Testis (tissue), 2 donors: ENCODE measurements at regions not wholly inside any gene's neighbourhood (a gene's known extent, or its start where the extent isn't known, plus 50 kb on each side); places are given as distances from the start of the nearest gene placed in this dataset.

Source experiments
- POLR2A ChIP-seq: fragments of 450-650 bp; IDR thresholded peaks from one replicate; pipeline ENCODE4 v1.6.1; 2017; ENCODE audit warnings: antibody characterized with exemption, mild to moderate bottlenecking, moderate library complexity
- TF ChIP-seq, protein P1 (sequence below), 3 experiments: fragments of 450-650 bp in 2 of 3; fragments of 200-600 bp in 1 of 3; sonication (generic) in 1 of 3; IDR thresholded peaks; one replicate each; pipeline ENCODE4 v1.5.1; 2016 to 2019; ENCODE audit warnings: antibody characterized with exemption in 3 of 3, mild to moderate bottlenecking in 2 of 3, moderate library complexity in 1 of 3

DNA sequence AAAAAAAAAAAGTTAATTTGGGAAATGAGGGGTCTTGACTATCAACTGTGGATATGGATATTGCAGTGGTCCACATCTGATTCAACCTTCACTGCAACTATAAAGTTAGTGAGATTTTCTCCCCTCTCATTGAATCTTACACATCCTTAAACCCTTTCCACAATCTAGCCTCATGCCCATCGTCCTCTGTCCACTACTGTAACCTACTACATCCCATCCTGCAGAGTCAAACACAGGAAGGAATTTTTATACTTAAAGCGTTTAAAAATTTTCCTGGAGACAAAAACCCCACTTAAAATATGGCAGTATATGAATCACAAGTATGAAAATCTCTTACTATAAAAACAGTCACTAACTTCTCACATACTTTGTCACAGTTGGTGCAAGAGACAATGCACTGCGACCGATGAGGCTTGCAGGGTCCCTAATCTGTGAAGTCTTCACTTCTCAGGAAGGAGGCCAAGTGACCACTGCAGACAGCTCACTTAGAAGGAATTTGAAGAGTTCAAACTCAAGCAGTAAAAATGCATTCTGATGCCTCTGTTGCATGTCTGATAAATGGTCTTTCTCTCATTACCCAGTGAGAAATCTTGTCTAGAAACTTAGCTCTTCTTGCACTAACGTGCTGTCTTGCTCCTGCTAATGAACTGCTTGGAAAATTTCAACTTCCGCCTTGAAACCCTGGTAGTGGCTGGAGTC lies 50.3 kb upstream of the ST8SIA6 start:
- TF ChIP-seq, protein P1, sequence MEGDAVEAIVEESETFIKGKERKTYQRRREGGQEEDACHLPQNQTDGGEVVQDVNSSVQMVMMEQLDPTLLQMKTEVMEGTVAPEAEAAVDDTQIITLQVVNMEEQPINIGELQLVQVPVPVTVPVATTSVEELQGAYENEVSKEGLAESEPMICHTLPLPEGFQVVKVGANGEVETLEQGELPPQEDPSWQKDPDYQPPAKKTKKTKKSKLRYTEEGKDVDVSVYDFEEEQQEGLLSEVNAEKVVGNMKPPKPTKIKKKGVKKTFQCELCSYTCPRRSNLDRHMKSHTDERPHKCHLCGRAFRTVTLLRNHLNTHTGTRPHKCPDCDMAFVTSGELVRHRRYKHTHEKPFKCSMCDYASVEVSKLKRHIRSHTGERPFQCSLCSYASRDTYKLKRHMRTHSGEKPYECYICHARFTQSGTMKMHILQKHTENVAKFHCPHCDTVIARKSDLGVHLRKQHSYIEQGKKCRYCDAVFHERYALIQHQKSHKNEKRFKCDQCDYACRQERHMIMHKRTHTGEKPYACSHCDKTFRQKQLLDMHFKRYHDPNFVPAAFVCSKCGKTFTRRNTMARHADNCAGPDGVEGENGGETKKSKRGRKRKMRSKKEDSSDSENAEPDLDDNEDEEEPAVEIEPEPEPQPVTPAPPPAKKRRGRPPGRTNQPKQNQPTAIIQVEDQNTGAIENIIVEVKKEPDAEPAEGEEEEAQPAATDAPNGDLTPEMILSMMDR (IDR thresholded peaks at IDR 0.05): no peak
- no peak for TF ChIP-seq POLR2A
